Chondrocyte (in vitro differentiated cells): ENCODE measurements at regions not wholly inside any gene's neighbourhood (a gene's known extent, or its start where the extent isn't known, plus 50 kb on each side); places are given as distances from the start of the nearest gene placed in this dataset.

Experiments
- DNase-seq: peaks from one replicate; pipeline ENCODE4 v3.0.0; 2021; ENCODE audit warnings: mixed read lengths, low spot score
- H3K27ac Mint-ChIP-seq: one replicate; pipeline ENCODE4 v1.8.0; 2021; ENCODE audit warnings: mild to moderate bottlenecking, moderate library complexity, mixed read lengths; ENCODE audit not compliant: unreplicated experiment
- H3K27me3 Mint-ChIP-seq: 2 replicates; pipeline ENCODE4 v1.8.0; 2021; ENCODE audit warnings: low read depth, mixed read lengths
- H3K36me3 Mint-ChIP-seq: 2 replicates; pipeline ENCODE4 v1.8.0; 2021; ENCODE audit warnings: low read depth, mixed read lengths
- H3K4me1 Mint-ChIP-seq: 2 replicates; pipeline ENCODE4 v1.8.0; 2021; ENCODE audit warnings: low read depth, mild to moderate bottlenecking, mixed read lengths
- H3K4me3 Mint-ChIP-seq: one replicate; pipeline ENCODE4 v1.8.0; 2021; ENCODE audit warnings: mild to moderate bottlenecking, moderate library complexity, mixed read lengths; ENCODE audit not compliant: unreplicated experiment
- H3K9me3 Mint-ChIP-seq: 2 replicates; pipeline ENCODE4 v1.8.0; 2021; ENCODE audit warnings: low read depth, mixed read lengths
- CTCF ChIP-seq: fragments of 200-600 bp; sonication (generic); IDR thresholded peaks from 2 replicates; pipeline ENCODE4 v1.5.0; 2021; ENCODE audit warnings: antibody characterized with exemption, mild to moderate bottlenecking, moderate library complexity

GRCh38 chr15:95979286-95979685 lies 351.2 kb upstream of the NR2F2 start:
- Mint-ChIP-seq H3K36me3 (no peaks in the 10 kb centered on the region), H3K4me3 (no peak overlapping the region), H3K9me3 (peaks cover 8% of the 10 kb centered on the region), H3K27ac (no peak overlapping the region), H3K27me3 (no peaks in the 10 kb centered on the region), H3K4me1 (no peaks in the 10 kb centered on the region)
- DNase-seq, result no peak
- no peak for TF ChIP-seq CTCF

GRCh38 chr15:95981209-95981608 lies 349.3 kb upstream of the NR2F2 start:
- H3K27me3 Mint-ChIP-seq, result no peaks in the 10 kb centered on the region
- H3K36me3 Mint-ChIP-seq, result no peaks in the 10 kb centered on the region
- H3K4me1 Mint-ChIP-seq, result no peaks in the 10 kb centered on the region
- H3K4me3 Mint-ChIP-seq, result no peak overlapping the region
- no peak for DNase-seq
- H3K27ac Mint-ChIP-seq, result no peak overlapping the region
- H3K9me3 Mint-ChIP-seq, result no peaks in the 10 kb centered on the region
- TF ChIP-seq CTCF, result no peak

GRCh38 chr15:95987299-95987698 lies 343.2 kb upstream of the NR2F2 start:
- TF ChIP-seq CTCF, result no peak
- Mint-ChIP-seq H3K27me3 (no peaks in the 10 kb centered on the region), H3K9me3 (no peaks in the 10 kb centered on the region), H3K4me1 (peaks cover 14% of the 10 kb centered on the region), H3K4me3 (no peak overlapping the region), H3K27ac (no peak overlapping the region), H3K36me3 (no peaks in the 10 kb centered on the region)
- DNase-seq, result no peak

GRCh38 chr15:95987886-95988573 lies 342.5 kb upstream of the NR2F2 start:
- H3K4me1 Mint-ChIP-seq, result peaks cover 14% of the 10 kb centered on the region
- no peak overlapping the region for H3K4me3 Mint-ChIP-seq

GRCh38 chr15:95988574-95988887 lies 342.0 kb upstream of the NR2F2 start:
- Mint-ChIP-seq H3K27ac (no peak overlapping the region), H3K36me3 (no peaks in the 10 kb centered on the region), H3K9me3 (no peaks in the 10 kb centered on the region), H3K4me1 (peaks cover 14% of the 10 kb centered on the region), H3K27me3 (no peaks in the 10 kb centered on the region), H3K4me3 (no peak overlapping the region)
- no peak for TF ChIP-seq CTCF
- no peak for DNase-seq

More at GRCh38 chr15:95987886-95988573, 342.5 kb upstream of the NR2F2 start:
- H3K9me3 Mint-ChIP-seq, result no peaks in the 10 kb centered on the region
- no peaks in the 10 kb centered on the region for H3K27me3 Mint-ChIP-seq
- H3K36me3 Mint-ChIP-seq, result no peaks in the 10 kb centered on the region
- no peak for TF ChIP-seq CTCF
- DNase-seq, result no peak
- H3K27ac Mint-ChIP-seq, result no peak overlapping the region
